Activated T-helper 1 cell treated with anti-CD3 and anti-CD28 coated beads, Interleukin-12 subunit alpha, Interleukin-12 subunit beta, Interleukin-2, Interleukin-4 antibody, amounts not matched to agents 30 ng/mL and 10 ng/mL and 1 ng/mL, durations not matched to agents 14 hours and 24 hours and 36 hours (primary cell): ENCODE measurements at regions not wholly inside any gene's neighbourhood (a gene's known extent, or its start where the extent isn't known, plus 50 kb on each side); places are given as distances from the start of the nearest gene placed in this dataset.

ENCODE experiments used
- DNase-seq: peaks from one replicate; pipeline ENCODE4 v3.0.0; 2021; ENCODE audit warnings: low spot score
- H3K27ac Mint-ChIP-seq: one replicate; pipeline ENCODE4 v1.8.0; 2021; ENCODE audit warnings: mild to moderate bottlenecking, mixed read lengths
- H3K27me3 Mint-ChIP-seq: one replicate; pipeline ENCODE4 v1.8.0; 2022; ENCODE audit warnings: mild to moderate bottlenecking, moderate library complexity, mixed read lengths; ENCODE audit not compliant: insufficient read depth
- H3K36me3 Mint-ChIP-seq: one replicate; pipeline ENCODE4 v1.8.0; 2021; ENCODE audit warnings: low read depth, mixed read lengths
- H3K4me1 Mint-ChIP-seq: one replicate; pipeline ENCODE4 v1.8.0; 2021; ENCODE audit warnings: low read depth, mixed read lengths
- H3K4me3 Mint-ChIP-seq: one replicate; pipeline ENCODE4 v1.8.0; 2021; ENCODE audit warnings: mild to moderate bottlenecking, moderate library complexity, mixed read lengths
- H3K9me3 Mint-ChIP-seq: one replicate; pipeline ENCODE4 v1.8.0; 2021; ENCODE audit warnings: mixed read lengths
- intact Hi-C: fragments of 100-400 bp; cut with micrococcal nuclease; formaldehyde crosslinking; loops from one replicate; pipeline ENCODE4 v1.15.1; 2024

DNA sequence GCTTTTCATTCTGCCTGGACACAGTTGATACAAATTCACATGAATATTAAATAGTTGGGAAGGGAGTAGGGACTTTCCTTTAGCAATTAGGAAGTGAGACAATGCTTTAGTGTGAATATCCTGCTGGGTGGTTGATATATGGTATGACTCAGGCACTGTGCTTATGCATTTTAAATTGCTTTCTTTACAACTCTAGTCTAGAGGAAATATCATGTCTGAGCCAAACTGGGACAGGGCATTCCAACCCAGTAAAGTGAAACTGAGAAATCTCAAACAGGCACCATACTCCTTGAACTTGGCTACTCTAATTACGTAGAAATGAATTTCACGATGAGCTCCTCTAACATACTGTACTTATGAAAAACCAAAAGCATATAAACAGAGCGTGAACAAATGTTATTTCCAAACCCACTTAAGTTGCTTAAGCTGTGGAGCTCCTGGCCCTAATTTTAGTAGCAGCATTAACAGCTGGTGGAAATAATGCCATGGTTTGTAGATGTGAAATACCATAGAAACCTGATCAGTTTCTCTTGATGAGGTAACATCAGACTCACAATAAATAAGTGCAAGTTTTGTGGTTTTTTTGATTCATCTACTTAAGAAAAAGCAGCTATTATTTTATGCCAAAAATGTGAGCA, 242.9 kb upstream of the GK2 start:
- Mint-ChIP-seq H3K4me1 (no peaks in the 10 kb centered on the region), H3K27ac (no peak overlapping the region), H3K27me3 (peaks cover 3% of the 10 kb centered on the region), H3K36me3 (no peaks in the 10 kb centered on the region), H3K4me3 (no peak overlapping the region), H3K9me3 (no peaks in the 10 kb centered on the region)
- intact Hi-C loops = no loop called here
- no peak for DNase-seq

DNA sequence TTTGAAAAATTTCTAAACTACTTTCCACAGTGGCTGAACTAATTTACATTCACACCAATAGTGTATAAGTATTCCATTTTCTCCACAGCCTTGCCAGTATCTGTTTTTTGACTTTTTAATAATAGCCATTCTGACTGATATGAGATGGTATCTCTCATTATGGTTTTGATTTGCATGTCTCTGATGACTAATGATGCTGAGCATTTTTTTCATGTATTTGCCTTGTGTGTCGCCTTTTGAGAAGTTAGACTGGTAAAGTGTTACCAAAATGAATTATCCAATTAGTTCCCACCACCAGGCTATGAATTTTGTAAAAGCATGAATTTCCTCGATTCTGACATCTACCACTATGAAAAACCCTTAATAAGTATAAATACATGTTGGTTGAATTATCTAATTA, 242.2 kb upstream of the GK2 start:
- Mint-ChIP-seq H3K4me1 (no peaks in the 10 kb centered on the region), H3K27me3 (peaks cover 3% of the 10 kb centered on the region), H3K36me3 (no peaks in the 10 kb centered on the region), H3K9me3 (no peaks in the 10 kb centered on the region), H3K27ac (no peak overlapping the region), H3K4me3 (no peak overlapping the region)
- no peak for DNase-seq
- intact Hi-C loops = no loop called here

DNA sequence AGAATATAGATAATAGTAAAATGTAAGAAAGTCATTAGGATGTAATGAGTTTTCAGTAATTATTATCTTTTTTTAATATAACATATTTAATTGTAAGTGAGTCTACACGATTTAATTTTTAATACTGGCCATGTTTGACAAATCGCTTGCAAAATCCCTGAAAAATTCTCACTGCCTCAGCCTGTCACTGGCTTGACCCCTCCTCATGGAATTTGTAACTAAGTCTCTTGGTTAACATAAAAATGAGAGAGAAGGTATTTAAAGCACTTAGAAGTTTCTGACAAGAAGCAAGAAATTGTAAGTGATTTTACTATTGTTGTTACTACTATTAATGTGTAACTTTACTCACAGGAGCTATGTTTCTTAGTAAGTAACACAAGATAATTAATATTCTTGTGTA, 237.9 kb upstream of the GK2 start:
- H3K27me3 Mint-ChIP-seq = peaks cover 3% of the 10 kb centered on the region
- H3K4me3 Mint-ChIP-seq = no peak overlapping the region
- H3K9me3 Mint-ChIP-seq = no peaks in the 10 kb centered on the region
- intact Hi-C loops = no loop called here
- no peaks in the 10 kb centered on the region for H3K4me1 Mint-ChIP-seq
- H3K27ac Mint-ChIP-seq = no peak overlapping the region
- no peaks in the 10 kb centered on the region for H3K36me3 Mint-ChIP-seq
- no peak for DNase-seq

GRCh38 chr4:79638735-79639134, 230.7 kb upstream of the GK2 start:
- Mint-ChIP-seq H3K4me3 (no peak overlapping the region), H3K27me3 (no peaks in the 10 kb centered on the region), H3K27ac (no peak overlapping the region), H3K4me1 (no peaks in the 10 kb centered on the region), H3K9me3 (no peaks in the 10 kb centered on the region), H3K36me3 (no peaks in the 10 kb centered on the region)
- DNase-seq = no peak
- intact Hi-C loops = no loop called here

- DNase-seq = no peak
- no peak overlapping the region for H3K27ac Mint-ChIP-seq
- H3K9me3 Mint-ChIP-seq = no peaks in the 10 kb centered on the region
- no peaks in the 10 kb centered on the region for H3K36me3 Mint-ChIP-seq
- no peaks in the 10 kb centered on the region for H3K4me1 Mint-ChIP-seq
- no peaks in the 10 kb centered on the region for H3K27me3 Mint-ChIP-seq
- H3K4me3 Mint-ChIP-seq = no peak overlapping the region
- intact Hi-C loops = no loop called here
Observed at GRCh38 chr4:79636991-79637390, 229.0 kb upstream of the GK2 start.

GRCh38 chr4:79634111-79634510, 226.1 kb upstream of the GK2 start:
- Mint-ChIP-seq H3K4me1 (no peaks in the 10 kb centered on the region), H3K4me3 (no peak overlapping the region), H3K36me3 (no peaks in the 10 kb centered on the region), H3K27me3 (no peaks in the 10 kb centered on the region), H3K9me3 (no peaks in the 10 kb centered on the region), H3K27ac (no peak overlapping the region)
- intact Hi-C loops = no loop called here
- DNase-seq = no peak

GRCh38 chr4:79632114-79632513, 224.1 kb upstream of the GK2 start:
- H3K27me3 Mint-ChIP-seq = no peaks in the 10 kb centered on the region
- no peaks in the 10 kb centered on the region for H3K36me3 Mint-ChIP-seq
- intact Hi-C loops = no loop called here
- no peak overlapping the region for H3K27ac Mint-ChIP-seq
- H3K4me3 Mint-ChIP-seq = no peak overlapping the region
- DNase-seq = no peak
- H3K4me1 Mint-ChIP-seq = no peaks in the 10 kb centered on the region
- H3K9me3 Mint-ChIP-seq = no peaks in the 10 kb centered on the region

DNA sequence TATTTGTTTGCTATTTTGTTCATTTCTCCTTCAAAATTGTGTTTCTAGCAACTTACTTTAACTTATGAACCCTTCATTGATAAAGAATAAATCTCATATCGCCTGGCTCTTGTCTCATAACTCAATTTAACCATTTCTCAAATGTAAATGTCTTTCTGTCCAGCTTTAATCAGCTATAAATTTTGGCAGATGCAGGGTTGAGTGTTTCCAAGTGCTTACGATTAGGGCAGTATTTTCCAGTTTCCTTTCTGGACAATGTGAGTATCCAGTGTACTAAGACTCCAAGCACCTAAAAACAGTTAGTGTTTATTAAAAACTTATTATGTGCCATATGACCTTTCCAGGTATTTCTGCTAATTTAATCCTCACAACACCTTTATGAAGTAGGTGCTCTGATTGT, 218.6 kb upstream of the GK2 start:
- intact Hi-C loops = no loop called here
- no peaks in the 10 kb centered on the region for H3K9me3 Mint-ChIP-seq
- DNase-seq = no peak
- no peaks in the 10 kb centered on the region for H3K4me1 Mint-ChIP-seq
- H3K4me3 Mint-ChIP-seq = no peak overlapping the region
- H3K27me3 Mint-ChIP-seq = peaks cover 2% of the 10 kb centered on the region
- H3K36me3 Mint-ChIP-seq = no peaks in the 10 kb centered on the region
- no peak overlapping the region for H3K27ac Mint-ChIP-seq

GRCh38 chr4:79626101-79626500, 218.1 kb upstream of the GK2 start:
- Mint-ChIP-seq H3K27me3 (peaks cover 2% of the 10 kb centered on the region), H3K9me3 (no peaks in the 10 kb centered on the region), H3K36me3 (no peaks in the 10 kb centered on the region), H3K4me3 (no peak overlapping the region), H3K27ac (no peak overlapping the region), H3K4me1 (no peaks in the 10 kb centered on the region)
- intact Hi-C loops = no loop called here
- no peak for DNase-seq

GRCh38 chr4:79625361-79625760, 217.3 kb upstream of the GK2 start:
- no peak for DNase-seq
- intact Hi-C loops = no loop called here
- Mint-ChIP-seq H3K4me1 (no peaks in the 10 kb centered on the region), H3K27me3 (peaks cover 2% of the 10 kb centered on the region), H3K27ac (no peak overlapping the region), H3K9me3 (no peaks in the 10 kb centered on the region), H3K4me3 (no peak overlapping the region), H3K36me3 (no peaks in the 10 kb centered on the region)

DNA sequence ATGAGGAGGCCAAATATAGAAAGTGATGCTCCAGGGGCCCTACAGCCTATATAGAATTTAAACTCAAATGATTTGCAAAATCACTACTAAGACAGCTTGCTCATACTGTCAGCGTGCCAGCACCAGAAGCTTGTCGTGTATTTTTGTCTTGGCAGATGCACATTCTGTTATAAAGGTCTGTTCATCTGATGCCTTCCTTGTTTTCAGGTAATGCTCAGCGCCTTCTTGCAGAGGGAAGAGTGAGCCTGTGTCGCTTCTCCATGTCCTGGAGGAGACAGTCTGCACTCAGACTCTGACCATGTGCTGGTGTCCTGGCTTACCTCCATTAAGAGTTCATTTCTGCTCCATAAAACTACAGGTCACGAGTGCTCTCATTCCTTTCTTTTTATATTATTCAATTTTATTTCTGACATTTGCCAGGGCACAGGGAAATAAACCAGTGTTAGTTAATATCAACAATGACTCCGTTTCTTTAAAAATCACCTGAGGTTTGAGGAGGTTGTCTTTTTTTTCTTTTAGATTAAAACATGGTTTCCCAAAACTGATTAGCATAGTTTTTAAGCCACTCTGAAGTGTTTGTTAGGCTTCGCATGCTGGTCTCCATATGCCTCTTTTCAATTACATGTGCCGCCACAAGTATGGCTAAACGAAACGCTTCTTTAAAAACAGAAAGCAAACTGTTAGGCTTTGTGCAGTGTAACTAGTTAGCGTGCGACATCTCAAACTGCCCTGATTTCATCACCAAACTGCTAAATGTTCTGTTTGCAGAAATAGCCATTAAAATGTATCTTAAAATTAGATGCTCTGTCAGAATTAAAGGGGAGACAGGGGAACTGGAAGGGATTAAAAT, 215.2 kb upstream of the GK2 start:
- peaks cover 2% of the 10 kb centered on the region for H3K27me3 Mint-ChIP-seq
- H3K4me3 Mint-ChIP-seq = no peak overlapping the region
- no peaks in the 10 kb centered on the region for H3K9me3 Mint-ChIP-seq
- no peak for DNase-seq
- intact Hi-C loops = no loop called here
- no peak overlapping the region for H3K27ac Mint-ChIP-seq
- no peaks in the 10 kb centered on the region for H3K36me3 Mint-ChIP-seq
- H3K4me1 Mint-ChIP-seq = no peaks in the 10 kb centered on the region

GRCh38 chr4:79621061-79621460, 213.0 kb upstream of the GK2 start:
- no peaks in the 10 kb centered on the region for H3K4me1 Mint-ChIP-seq
- no peaks in the 10 kb centered on the region for H3K9me3 Mint-ChIP-seq
- no peak for DNase-seq
- no peaks in the 10 kb centered on the region for H3K36me3 Mint-ChIP-seq
- no peak overlapping the region for H3K27ac Mint-ChIP-seq
- no peak overlapping the region for H3K4me3 Mint-ChIP-seq
- intact Hi-C loops = no loop called here
- peaks cover 2% of the 10 kb centered on the region for H3K27me3 Mint-ChIP-seq

DNA sequence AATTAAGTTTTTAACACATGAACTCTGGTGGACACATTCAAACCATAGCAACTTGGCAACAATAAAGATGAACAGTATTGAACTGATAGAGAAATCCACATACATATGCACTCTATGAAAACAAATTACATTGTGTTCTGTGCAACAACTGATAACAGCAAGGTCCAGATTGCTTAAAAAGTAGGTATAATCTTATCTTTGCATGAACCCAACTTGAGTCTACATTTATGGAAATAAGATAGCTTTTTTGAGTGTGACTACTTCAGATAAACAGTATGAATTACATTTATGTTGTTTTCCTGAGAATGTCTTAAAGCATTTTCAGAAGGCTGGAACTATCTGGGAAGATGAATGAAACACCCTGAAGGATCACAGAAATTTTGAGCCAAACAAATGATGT, 212.6 kb upstream of the GK2 start:
- H3K27me3 Mint-ChIP-seq = peaks cover 2% of the 10 kb centered on the region

More for the DNA sequence above, 212.6 kb upstream of the GK2 start:
- H3K36me3 Mint-ChIP-seq = no peaks in the 10 kb centered on the region
- H3K4me1 Mint-ChIP-seq = no peaks in the 10 kb centered on the region
- H3K9me3 Mint-ChIP-seq = no peaks in the 10 kb centered on the region
- H3K4me3 Mint-ChIP-seq = no peak overlapping the region
- intact Hi-C loops = no loop called here
- H3K27ac Mint-ChIP-seq = no peak overlapping the region
- DNase-seq = no peak
